ENCODE measurements at regions not wholly inside any gene's neighbourhood (a gene's known extent, or its start where the extent isn't known, plus 50 kb on each side); places are given as distances from the start of the nearest gene placed in this dataset.
A peak's percentile ranks its signal among the peaks of the same experiment; 100 is the strongest.
"Not testable (repeated sequence)": the region's sequence is repeated elsewhere in the genome, so short reads cannot be mapped to it uniquely, and the experiment has no call there.

- no peak for DNase-seq
These were observed 304.7 kb upstream of the RGS17 start for GRCh38 chr6:153435787-153436186.

DNA sequence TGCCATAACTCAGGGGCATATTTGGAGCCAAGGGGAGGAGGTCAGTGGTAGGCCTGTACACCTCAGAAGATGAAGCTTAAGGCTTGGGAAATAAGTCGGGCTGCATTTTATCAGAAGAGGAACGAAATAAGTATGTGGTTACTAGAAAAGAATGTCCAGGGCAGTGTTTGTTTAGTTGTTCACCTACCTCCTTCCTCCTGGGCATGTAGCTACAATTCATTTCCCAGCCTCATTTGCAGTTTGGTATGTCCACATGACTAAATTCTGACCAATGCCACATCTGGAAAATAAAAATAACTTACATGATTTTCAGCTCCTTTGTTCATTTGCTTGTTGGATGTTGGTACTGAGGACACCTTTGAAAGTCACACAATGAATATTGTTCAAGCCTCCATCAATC, 294.5 kb upstream of the RGS17 start:
- no peak for DNase-seq

- no peak for DNase-seq
These were observed 293.8 kb upstream of the RGS17 start for GRCh38 chr6:153424719-153425400.

DNA sequence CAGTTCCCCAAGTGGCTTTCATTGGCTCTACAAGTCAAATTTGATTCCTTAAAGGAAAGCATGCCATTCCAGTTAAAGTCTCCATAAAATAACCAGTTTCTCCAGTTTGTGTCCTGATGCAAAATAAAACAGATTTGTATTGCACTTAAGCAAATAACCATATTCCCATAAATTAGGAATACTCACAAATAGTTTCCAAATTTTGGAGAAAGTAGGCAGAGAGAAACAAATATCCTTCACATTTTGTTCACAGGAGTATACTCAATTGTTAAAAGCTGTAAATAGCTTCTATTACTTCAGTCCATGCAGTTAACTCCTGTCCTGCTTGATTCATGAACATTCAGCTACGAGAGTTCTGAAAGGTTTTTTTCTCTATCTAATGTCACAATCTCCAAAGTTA, 281.4 kb upstream of the RGS17 start:
- no peak for DNase-seq

DNA sequence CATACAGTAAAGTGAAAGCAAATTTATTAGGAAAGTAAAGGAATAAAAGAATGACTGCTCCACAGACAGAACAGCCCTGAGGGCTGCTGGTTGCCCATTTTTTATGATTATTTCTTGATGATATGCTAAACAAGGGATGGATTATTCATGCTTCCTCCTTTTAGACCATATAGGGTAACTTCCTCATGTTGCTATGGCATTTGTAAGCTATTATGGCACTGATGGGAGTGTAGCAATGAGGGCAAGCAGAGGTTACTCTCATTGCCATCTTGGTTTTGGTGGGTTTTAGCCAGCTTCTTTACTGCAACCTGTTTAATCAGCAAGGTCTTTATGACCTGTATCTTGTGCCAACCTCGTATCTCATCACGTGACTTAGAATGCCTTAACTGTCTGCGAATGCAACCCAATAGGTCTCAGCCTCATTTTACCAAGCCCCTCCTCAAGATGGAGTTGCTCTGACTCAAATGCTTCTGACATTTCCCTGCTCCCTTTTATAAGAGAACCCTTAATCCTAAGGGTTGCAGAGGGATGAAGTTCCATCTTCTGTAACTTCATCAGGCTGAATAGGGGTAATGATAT, 280.1 kb upstream of the RGS17 start:
- no peak for DNase-seq

GRCh38 chr6:153405931-153406330, 274.8 kb upstream of the RGS17 start:
- no peak for DNase-seq

- DNase-seq, result no peak
These were observed 270.7 kb upstream of the RGS17 start for GRCh38 chr6:153401751-153402150.

DNA sequence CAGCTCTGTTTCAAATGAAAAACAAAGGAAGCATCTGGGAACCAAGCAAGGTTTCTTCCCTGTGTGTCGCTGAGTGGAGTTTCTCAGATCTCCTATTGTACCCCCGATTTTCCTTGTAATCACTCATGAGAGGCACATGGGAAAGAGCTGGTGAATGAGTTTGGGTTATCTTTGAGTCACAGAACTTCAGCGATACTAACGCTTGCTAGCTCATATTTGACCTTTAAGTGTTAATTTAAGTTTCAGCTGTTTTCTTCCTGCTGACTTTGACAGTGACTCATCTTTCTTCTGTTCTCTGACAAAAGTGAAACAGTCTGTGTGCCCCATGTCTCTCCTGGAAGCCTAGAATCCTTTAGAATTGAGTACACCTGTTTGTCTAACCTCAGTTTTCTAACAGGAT, 261.1 kb upstream of the RGS17 start:
- DNase-seq, result no peak

GRCh38 chr6:153373869-153374268, 242.8 kb upstream of the RGS17 start:
- DNase-seq, result no peak

DNA sequence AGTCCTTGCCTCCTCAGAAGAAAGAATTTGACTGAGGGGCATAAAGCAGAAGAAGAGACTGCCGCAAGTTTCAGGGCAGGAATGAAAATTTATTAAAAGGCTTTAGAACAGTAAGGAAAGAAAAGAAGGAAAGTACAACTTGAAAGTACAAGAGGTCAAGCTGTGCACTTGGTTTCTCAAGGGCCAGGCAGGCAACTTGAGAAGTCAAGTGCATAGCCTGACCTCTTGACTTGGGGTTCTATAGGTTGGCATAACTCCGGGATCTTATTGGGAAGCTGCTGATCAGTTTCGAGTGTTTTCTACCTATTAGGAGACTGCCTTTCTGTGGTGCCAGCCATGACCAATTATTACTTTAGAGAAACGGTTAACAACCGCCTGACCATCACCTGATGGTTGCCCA, 237.0 kb upstream of the RGS17 start:
- no peak for DNase-seq

- no peak for DNase-seq
These were observed 235.9 kb upstream of the RGS17 start for GRCh38 chr6:153367021-153367420.

GRCh38 chr6:153357391-153357790, 226.3 kb upstream of the RGS17 start:
- no peak for DNase-seq

GRCh38 chr6:153340568-153340967, 209.5 kb upstream of the RGS17 start:
- DNase-seq, result no peak

GRCh38 chr6:153334121-153334520, 203.0 kb upstream of the RGS17 start:
- DNase-seq, result no peak

DNA sequence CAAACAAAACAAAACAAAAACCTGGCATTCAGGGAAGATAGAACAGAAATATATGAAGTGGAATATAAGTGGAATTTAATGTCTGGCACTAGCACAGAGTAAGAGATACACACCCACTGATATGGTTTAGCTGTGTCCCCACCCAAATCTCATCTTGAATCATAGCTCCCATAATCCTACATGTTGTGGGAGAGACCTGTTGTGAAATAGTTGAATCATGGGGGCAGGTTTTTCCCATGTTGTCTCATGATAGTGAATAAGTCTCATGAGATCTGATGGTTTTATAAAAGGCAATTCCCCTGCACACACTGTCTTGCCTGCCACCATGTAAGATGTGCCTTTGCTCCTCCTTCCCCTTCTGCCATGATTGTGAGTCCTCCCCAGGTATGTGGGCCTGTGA, 200.1 kb upstream of the RGS17 start:
- DNase-seq, result not testable (repeated sequence)

GRCh38 chr6:153328194-153328593, 197.1 kb upstream of the RGS17 start:
- no peak for DNase-seq

- DNase-seq, result no peak
These were observed 194.6 kb upstream of the RGS17 start for GRCh38 chr6:153325661-153326060.

- DNase-seq, result peak in 27 of 58 donors; percentile 1 to 37 (median 3)
These were observed 181.6 kb upstream of the RGS17 start for GRCh38 chr6:153312634-153313033.

- DNase-seq, result no peak
These were observed 178.6 kb upstream of the RGS17 start for GRCh38 chr6:153309651-153310050.

DNA sequence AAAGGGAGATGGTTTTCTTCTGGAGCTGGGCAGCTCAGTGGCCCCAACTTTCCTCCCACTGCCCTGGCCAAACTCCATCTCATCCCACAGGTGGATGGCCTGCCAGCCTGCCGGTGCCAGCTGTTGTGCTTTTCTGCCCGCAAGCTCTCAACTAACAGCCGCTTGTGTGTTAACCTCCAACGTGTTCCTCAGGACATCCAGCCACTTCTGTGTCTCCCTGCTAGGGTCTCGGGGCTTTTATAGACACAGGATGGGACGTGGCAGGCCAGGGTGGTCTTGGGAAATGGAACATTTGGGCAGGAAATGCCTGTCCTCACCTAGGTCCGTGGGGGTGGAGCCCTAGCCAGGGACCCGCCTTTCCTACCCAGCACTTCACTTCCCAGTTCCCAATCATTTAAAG, 171.1 kb upstream of the RGS17 start:
- DNase-seq, result no peak

GRCh38 chr6:153301602-153302001, 170.5 kb upstream of the RGS17 start:
- no peak for DNase-seq

- not testable (repeated sequence) for DNase-seq
These were observed 151.4 kb upstream of the RGS17 start for GRCh38 chr6:153282456-153282855.

DNA sequence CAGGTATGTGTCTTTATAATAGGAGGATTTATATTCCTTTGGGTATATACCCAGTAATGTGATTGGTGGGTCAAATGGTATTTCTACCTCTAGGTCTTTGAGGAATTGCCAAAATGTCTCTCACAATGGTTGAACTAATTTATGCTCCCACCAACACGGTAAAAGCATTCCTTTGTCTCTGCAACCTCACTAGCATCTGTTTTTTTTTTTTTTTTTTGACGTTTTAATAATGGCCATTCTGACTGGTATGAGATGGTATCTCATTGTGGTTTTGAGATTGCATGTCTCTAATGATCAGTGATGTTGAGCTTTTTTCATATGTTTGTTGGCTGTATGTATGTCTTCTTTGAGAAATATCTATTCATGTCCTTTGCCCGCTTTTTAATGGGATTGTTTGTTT, 144.9 kb upstream of the RGS17 start:
- DNase-seq, result no peak

All from anterior cingulate cortex (tissue), 58 donors.